C4-2B (cell line): ENCODE measurements at regions not wholly inside any gene's neighbourhood (a gene's known extent, or its start where the extent isn't known, plus 50 kb on each side); places are given as distances from the start of the nearest gene placed in this dataset.

Experiments used
- ZFX ChIP-seq: fragments of 450-650 bp; IDR thresholded peaks from 2 replicates; pipeline ENCODE4 v1.6.1; 2017
- TF ChIP-seq, protein P1 (sequence below): fragments of 450-650 bp; conservative IDR thresholded peaks from 2 replicates; pipeline ENCODE4 v1.5.1; 2017; ENCODE audit warnings: mild to moderate bottlenecking

DNA sequence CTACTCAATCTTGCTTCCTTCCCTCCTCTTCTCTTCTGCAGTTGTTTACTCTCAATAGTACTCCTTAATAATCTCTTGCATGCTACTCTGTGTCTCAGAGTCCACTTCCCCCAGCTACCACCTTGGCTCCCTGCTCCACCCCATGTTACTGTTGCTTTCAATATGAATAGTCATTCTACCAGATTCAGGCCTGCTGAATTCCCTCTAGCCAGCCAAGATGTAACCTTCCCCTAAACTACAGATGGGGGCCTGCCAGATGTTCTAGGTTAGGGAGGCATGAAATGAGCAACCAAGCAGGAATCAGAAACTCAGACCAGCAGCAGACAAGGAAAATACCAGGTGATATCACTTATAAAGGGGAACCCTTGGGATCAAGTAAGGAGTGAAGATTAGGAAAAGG is 392.1 kb upstream of the DDHD1 start:
- TF ChIP-seq, protein P1, sequence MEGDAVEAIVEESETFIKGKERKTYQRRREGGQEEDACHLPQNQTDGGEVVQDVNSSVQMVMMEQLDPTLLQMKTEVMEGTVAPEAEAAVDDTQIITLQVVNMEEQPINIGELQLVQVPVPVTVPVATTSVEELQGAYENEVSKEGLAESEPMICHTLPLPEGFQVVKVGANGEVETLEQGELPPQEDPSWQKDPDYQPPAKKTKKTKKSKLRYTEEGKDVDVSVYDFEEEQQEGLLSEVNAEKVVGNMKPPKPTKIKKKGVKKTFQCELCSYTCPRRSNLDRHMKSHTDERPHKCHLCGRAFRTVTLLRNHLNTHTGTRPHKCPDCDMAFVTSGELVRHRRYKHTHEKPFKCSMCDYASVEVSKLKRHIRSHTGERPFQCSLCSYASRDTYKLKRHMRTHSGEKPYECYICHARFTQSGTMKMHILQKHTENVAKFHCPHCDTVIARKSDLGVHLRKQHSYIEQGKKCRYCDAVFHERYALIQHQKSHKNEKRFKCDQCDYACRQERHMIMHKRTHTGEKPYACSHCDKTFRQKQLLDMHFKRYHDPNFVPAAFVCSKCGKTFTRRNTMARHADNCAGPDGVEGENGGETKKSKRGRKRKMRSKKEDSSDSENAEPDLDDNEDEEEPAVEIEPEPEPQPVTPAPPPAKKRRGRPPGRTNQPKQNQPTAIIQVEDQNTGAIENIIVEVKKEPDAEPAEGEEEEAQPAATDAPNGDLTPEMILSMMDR, result no peak
- TF ChIP-seq ZFX, result no peak
